IMR-90 (cell line): ENCODE measurements at regions not wholly inside any gene's neighbourhood (a gene's known extent, or its start where the extent isn't known, plus 50 kb on each side); places are given as distances from the start of the nearest gene placed in this dataset.

Experiments
- ATAC-seq: fragments of 200-7000 bp; cut with Tn5 transposase; 2 replicates; pipeline ENCODE4 v1.9.1; 2020; ENCODE audit warnings: low read depth, mild to moderate bottlenecking, moderate library complexity
- BruUV-seq: library from RNA; stranded (reverse); fragments of 400-500 nt; replicated peaks from 2 replicates; lab custom pipeline; 2021; lab: Mats Ljungman, UMichigan
- CTCF ChIA-PET: fragments of 300-600 bp; formaldehyde crosslinking; extraction: SDS; loops from one replicate; lab custom pipeline; 2021; ENCODE audit warnings: antibody characterized with exemption; lab: Yijun Ruan, JAX
- POLR2A ChIA-PET: fragments of 300-600 bp; sonication (Branson Sonifier 250); formaldehyde crosslinking; loops from one replicate; lab custom pipeline; 2022; ENCODE audit warnings: antibody characterized with exemption; ENCODE audit not compliant: unreplicated experiment; lab: Charles Lee
- DNase-seq: peaks from one replicate; pipeline ENCODE4 v3.0.0; 2013
- H2AFZ ChIP-seq: replicated peaks from 2 replicates; pipeline ENCODE3; 2013; ENCODE audit warnings: low read length, mild to moderate bottlenecking; ENCODE audit not compliant: poor library complexity
- H2AK5ac ChIP-seq: 2 replicates; pipeline ENCODE4 v1.6.1; 2013; ENCODE audit warnings: low read depth, low read length, inconsistent platforms
- H2AK9ac ChIP-seq: replicated peaks from 2 replicates; pipeline ENCODE3; 2013; ENCODE audit warnings: mild to moderate bottlenecking, low read depth, low read length, moderate library complexity; ENCODE audit not compliant: poor library complexity
- H2BK120ac ChIP-seq: 2 replicates; pipeline ENCODE4 v1.6.1; 2013; ENCODE audit warnings: low read depth, low read length, inconsistent platforms
- H2BK15ac ChIP-seq: 3 replicates; pipeline ENCODE4 v1.6.1; 2013; ENCODE audit warnings: low read depth, low read length, inconsistent platforms
- H2BK20ac ChIP-seq: 2 replicates; pipeline ENCODE4 v1.6.1; 2013; ENCODE audit warnings: low read depth, mild to moderate bottlenecking, inconsistent platforms, low read length, moderate library complexity
- H2BK5ac ChIP-seq: 2 replicates; pipeline ENCODE4 v1.6.1; 2013; ENCODE audit warnings: mild to moderate bottlenecking, low read depth, low read length, inconsistent platforms; ENCODE audit not compliant: poor library complexity, severe bottlenecking
- H3K14ac ChIP-seq: replicated peaks from 2 replicates; pipeline ENCODE4 v1.6.1; 2013; ENCODE audit warnings: low read depth, low read length, inconsistent platforms
- H3K18ac ChIP-seq: 2 replicates; pipeline ENCODE4 v1.6.1; 2013; ENCODE audit warnings: low read depth, low read length, control low read depth
- H3K23ac ChIP-seq: 2 replicates; pipeline ENCODE4 v1.6.1; 2013; ENCODE audit warnings: low read depth, low read length, inconsistent platforms
- H3K27ac ChIP-seq: 2 replicates; pipeline ENCODE4 v1.5.1; 2013; ENCODE audit warnings: mild to moderate bottlenecking, control low read depth, low read length; ENCODE audit not compliant: insufficient read depth
- H3K27me3 ChIP-seq: 2 replicates; pipeline ENCODE4 v1.6.1; 2013; ENCODE audit warnings: low read length; ENCODE audit not compliant: control insufficient read depth, insufficient read depth
- H3K36me3 ChIP-seq: 2 replicates; pipeline ENCODE4 v1.6.1; 2013; ENCODE audit warnings: low read length, mixed read lengths; ENCODE audit not compliant: control insufficient read depth, insufficient read depth
- H3K4ac ChIP-seq: 2 replicates; pipeline ENCODE4 v1.6.1; 2013; ENCODE audit warnings: low read depth, low read length, inconsistent platforms
- H3K4me1 ChIP-seq: 2 replicates; pipeline ENCODE4 v1.6.1; 2013; ENCODE audit warnings: low read length, mixed read lengths; ENCODE audit not compliant: control insufficient read depth, insufficient read depth
- H3K4me2 ChIP-seq: 2 replicates; pipeline ENCODE4 v1.6.1; 2013; ENCODE audit warnings: low read depth, mild to moderate bottlenecking, control low read depth, low read length, moderate library complexity
- H3K4me3 ChIP-seq: 2 replicates; pipeline ENCODE4 v1.5.1; 2013; ENCODE audit warnings: low read depth, mild to moderate bottlenecking, control low read depth, low read length, moderate library complexity; ENCODE audit not compliant: insufficient read depth
- H3K56ac ChIP-seq: 2 replicates; pipeline ENCODE4 v1.6.1; 2013; ENCODE audit warnings: low read length, inconsistent platforms; ENCODE audit not compliant: insufficient read depth; ENCODE audit errors: extremely low read depth
- H3K79me1 ChIP-seq, 2 experiments: 2 replicates each; pipeline ENCODE4 v1.6.1; 2013; ENCODE audit warnings: low read length in 2 of 2, inconsistent platforms in 1 of 2, low read depth in 1 of 2
- H3K9ac ChIP-seq: 2 replicates; pipeline ENCODE4 v1.6.1; 2013; ENCODE audit warnings: low read depth, low read length, control low read depth
- H3K9me1 ChIP-seq: 2 replicates; pipeline ENCODE4 v1.6.1; 2013; ENCODE audit warnings: low read length, inconsistent platforms; ENCODE audit not compliant: insufficient read depth
- H3K9me3 ChIP-seq: 2 replicates; pipeline ENCODE4 v1.6.1; 2013; ENCODE audit warnings: low read length; ENCODE audit not compliant: control insufficient read depth, insufficient read depth
- H4K20me1 ChIP-seq: 2 replicates; pipeline ENCODE4 v1.6.1; 2013; ENCODE audit warnings: low read length, inconsistent platforms; ENCODE audit not compliant: insufficient read depth
- H4K5ac ChIP-seq: 2 replicates; pipeline ENCODE4 v1.6.1; 2013; ENCODE audit warnings: mild to moderate bottlenecking, low read depth, low read length, control low read depth
- H4K8ac ChIP-seq, 2 experiments: 2 replicates each; pipeline ENCODE4 v1.6.1; 2013; ENCODE audit warnings: low read depth in 2 of 2, low read length in 2 of 2, control low read depth in 1 of 2, inconsistent platforms in 1 of 2
- H4K91ac ChIP-seq: 2 replicates; pipeline ENCODE4 v1.6.1; 2013; ENCODE audit warnings: low read depth, low read length, inconsistent platforms; ENCODE audit not compliant: insufficient read depth
- CEBPB ChIP-seq: IDR thresholded peaks from 2 replicates; pipeline ENCODE4 v1.6.1; 2012; ENCODE audit warnings: low read depth, low read length, improper control_type of control experiment
- CHD1 ChIP-seq: IDR thresholded peaks from 2 replicates; pipeline ENCODE4 v1.6.1; 2012; ENCODE audit warnings: low read depth, low read length, improper control_type of control experiment
- CTCF ChIP-seq: conservative IDR thresholded peaks from 2 replicates; pipeline ENCODE4 v1.5.1; 2012; ENCODE audit warnings: mild to moderate bottlenecking, low read depth, low read length, improper control_type of control experiment
- FOS ChIP-seq: fragments of 150-350 bp; IDR thresholded peaks from 2 replicates; pipeline ENCODE4 v1.6.1; 2016; ENCODE audit warnings: low read depth, low read length
- MAFK ChIP-seq: IDR thresholded peaks from 2 replicates; pipeline ENCODE4 v1.6.1; 2012; ENCODE audit warnings: low read depth, low read length, improper control_type of control experiment
- MAZ ChIP-seq: IDR thresholded peaks from 2 replicates; pipeline ENCODE4 v1.6.1; 2012; ENCODE audit warnings: low read depth, mild to moderate bottlenecking, low read length, improper control_type of control experiment, moderate library complexity, borderline replicate concordance
- RAD21 ChIP-seq: IDR thresholded peaks from 2 replicates; pipeline ENCODE4 v1.6.1; 2012; ENCODE audit warnings: low read length, improper control_type of control experiment
- RCOR1 ChIP-seq: IDR thresholded peaks from 2 replicates; pipeline ENCODE4 v1.6.1; 2012; ENCODE audit warnings: mild to moderate bottlenecking, low read length, improper control_type of control experiment; ENCODE audit not compliant: insufficient replicate concordance
- SMC3 ChIP-seq: fragments of 150-350 bp; IDR thresholded peaks from 2 replicates; pipeline ENCODE4 v1.6.1; 2016; ENCODE audit warnings: low read depth, mild to moderate bottlenecking, antibody characterized with exemption, low read length, moderate library complexity
- USF2 ChIP-seq: fragments of 150-350 bp; IDR thresholded peaks from 2 replicates; pipeline ENCODE4 v1.6.1; 2017; ENCODE audit warnings: mild to moderate bottlenecking, antibody characterized with exemption, low read length, low read depth
- WGBS, 2 experiments: methylation state at CpG; one replicate each; pipeline versions ENCODE4 v1.1.5 to v1.1.7; 2013; ENCODE audit warnings: missing lambda C conversion rate in 2 of 2; ENCODE audit not compliant: insufficient read length in 1 of 2; ENCODE audit errors: extremely low coverage in 2 of 2; 5-methylcytosine and 5-hydroxymethylcytosine counted together
- dilution Hi-C: fragments of 300-500 bp; cut with HindIII; formaldehyde crosslinking; loops from one replicate; pipeline ENCODE4 v1.14.3; 2018; ENCODE audit warnings: low sequenced_read_pairs; ENCODE audit not compliant: unreplicated experiment
- in situ Hi-C: fragments of 300-500 bp; cut with MboI; formaldehyde crosslinking; loops from 3 replicates; pipeline ENCODE4 v1.14.3; 2019; ENCODE audit warnings: low sequenced_read_pairs, inconsistent platforms, mixed read lengths
- intact Hi-C: fragments of 100-400 bp; cut with micrococcal nuclease; formaldehyde crosslinking; loops from 2 replicates; pipeline ENCODE4 v1.10.0; 2022

- Histone ChIP-seq H4K8ac (no peak overlapping the region), H2AFZ (no peak overlapping the region), H3K9me1 (no peaks in the 10 kb centered on the region), H3K27me3 (no peaks in the 10 kb centered on the region), H3K27ac (no peak overlapping the region), H3K79me1 (no peaks in the 10 kb centered on the region), H2AK5ac (no peak overlapping the region), H3K36me3 (no peaks in the 10 kb centered on the region), H2BK120ac (no peak overlapping the region), H2AK9ac (no peak overlapping the region), H3K9me3 (no peaks in the 10 kb centered on the region), H4K20me1 (no peaks in the 10 kb centered on the region), H3K4me1 (no peaks in the 10 kb centered on the region), H4K5ac (no peak overlapping the region), H3K14ac (no peak overlapping the region), H3K4ac (no peak overlapping the region), H3K23ac (no peak overlapping the region), H3K4me3 (no peak overlapping the region), H2BK20ac (no peak overlapping the region), H4K91ac (no peak overlapping the region), H3K56ac (no peak overlapping the region), H3K4me2 (no peak overlapping the region), H3K18ac (no peak overlapping the region), H2BK15ac (no peak overlapping the region), H2BK5ac (no peak overlapping the region), H3K9ac (no peak overlapping the region)
- in situ Hi-C loops, result no loop called here
- dilution Hi-C loops, result no loop called here
- ATAC-seq (no peak), DNase-seq (no peak)
- ChIA-PET POLR2A (no interaction called here), CTCF (no interaction called here)
- intact Hi-C loops, result no loop called here
- WGBS, 2 experiments, result 100% methylated on average over 1 of the region's 2 CpGs; no CpG with 5 or more reads in 1 of the 2 experiments
- no peak for TF ChIP-seq USF2
- TF ChIP-seq CHD1, result no peak
- TF ChIP-seq FOS, result no peak
- TF ChIP-seq MAZ, result no peak
- TF ChIP-seq MAFK, result no peak
- no peak for TF ChIP-seq CEBPB
- no peak for TF ChIP-seq SMC3
- no peak for TF ChIP-seq RCOR1
- TF ChIP-seq CTCF, result no peak
- no peak for TF ChIP-seq RAD21
- BruUV-seq, result no TSS peak
Measured at GRCh38 chr2:144163592-144163991, 356.3 kb downstream of the ZEB2 start.
